HepG2 (cell line): ENCODE measurements at regions not wholly inside any gene's neighbourhood (a gene's known extent, or its start where the extent isn't known, plus 50 kb on each side); places are given as distances from the start of the nearest gene placed in this dataset.
A peak's percentile ranks its signal among the peaks of the same experiment; 100 is the strongest.

Source experiments
- ATAC-seq: fragments of 200-7000 bp; cut with Tn5 transposase; 3 replicates; pipeline ENCODE4 v1.9.1; 2020; ENCODE audit warnings: mild to moderate bottlenecking, moderate library complexity
- BruUV-seq: library from RNA; stranded (reverse); fragments of 400-500 nt; replicated peaks from 2 replicates; lab custom pipeline; 2021; lab: Mats Ljungman, UMichigan
- CTCF ChIA-PET: fragments of 300-600 bp; formaldehyde crosslinking; extraction: SDS; loops from one replicate; lab custom pipeline; 2021; ENCODE audit warnings: low total read pairs, inconsistent platforms, low intra/inter-chr PET ratio; lab: Yijun Ruan, JAX
- POLR2A ChIA-PET: fragments of 350-600 bp; sonication (Branson Sonifier 250); formaldehyde crosslinking; loops from one replicate; lab custom pipeline; 2020; ENCODE audit warnings: antibody characterized with exemption, inconsistent platforms; lab: Yijun Ruan, JAX
- DNase-seq: peaks from one replicate; pipeline ENCODE4 v3.0.0-alpha.2; 2015; ENCODE audit warnings: low spot score
- FAIRE-seq: peaks from 3 replicates; lab custom pipeline; 2011; peaks lifted over from hg19 to GRCh38; lab: Jason Lieb, UNC
- H2AFZ ChIP-seq: one replicate; pipeline ENCODE4 v1.6.1; 2011; ENCODE audit warnings: low read length, inconsistent platforms
- H3K27ac ChIP-seq: fragments of 300-600 bp; 3 replicates; pipeline ENCODE4 v1.8.0; 2011; ENCODE audit warnings: mixed run types, mild to moderate bottlenecking, mixed read lengths, low read length, inconsistent platforms; ENCODE audit not compliant: insufficient read depth; ENCODE audit errors: extremely low read length
- H3K27me3 ChIP-seq, 2 experiments: fragments of 200-600 bp in 1 of 2; 2 replicates in 1 of 2; 3 replicates in 1 of 2; pipeline versions ENCODE4 v1.6.0 to v1.8.0; 2011; ENCODE audit warnings: low read length in 2 of 2, mild to moderate bottlenecking in 2 of 2, moderate library complexity in 2 of 2, inconsistent platforms in 1 of 2; ENCODE audit not compliant: insufficient read depth in 2 of 2, control insufficient read depth in 1 of 2
- H3K36me3 ChIP-seq, 2 experiments: fragments of 200-600 bp in 1 of 2; replicated peaks in 1 of 2; 2 replicates in 1 of 2; 3 replicates in 1 of 2; pipeline versions ENCODE4 v1.5.1 to v1.8.0; 2011; ENCODE audit warnings: low read length in 2 of 2, inconsistent platforms in 1 of 2; ENCODE audit not compliant: insufficient read depth in 2 of 2, control insufficient read depth in 1 of 2
- H3K4me1 ChIP-seq: 2 replicates; pipeline ENCODE4 v1.5.1; 2012; ENCODE audit warnings: low read length, inconsistent platforms; ENCODE audit not compliant: insufficient read depth
- H3K4me2 ChIP-seq: 2 replicates; pipeline ENCODE4 v1.6.0; 2011; ENCODE audit warnings: low read depth, low read length, inconsistent platforms
- H3K4me3 ChIP-seq, 3 experiments: fragments of 200-600 bp in 1 of 3; sonication (generic), shearing (Covaris generic) in 1 of 3; replicated peaks in 1 of 3; 2 replicates each; pipeline ENCODE4 v1.5.1; 2011 to 2016; ENCODE audit warnings: low read length in 3 of 3, inconsistent platforms in 2 of 3, low read depth in 2 of 3, mild to moderate bottlenecking in 2 of 3, control low read depth in 1 of 3, mixed read lengths in 1 of 3; ENCODE audit not compliant: insufficient read depth in 1 of 3
- H3K79me2 ChIP-seq: one replicate; pipeline ENCODE4 v1.6.1; 2011; ENCODE audit warnings: low read length, inconsistent platforms; ENCODE audit not compliant: insufficient read depth
- H3K9ac ChIP-seq: 2 replicates; pipeline ENCODE4 v1.6.0; 2011; ENCODE audit warnings: mild to moderate bottlenecking, low read depth, low read length, inconsistent platforms; ENCODE audit not compliant: insufficient read depth
- H3K9me3 ChIP-seq: 2 replicates; pipeline ENCODE4 v1.5.1; 2012; ENCODE audit warnings: mild to moderate bottlenecking, low read length
- H4K20me1 ChIP-seq: 2 replicates; pipeline ENCODE4 v1.6.0; 2011; ENCODE audit warnings: inconsistent platforms, mild to moderate bottlenecking, low read length, moderate library complexity; ENCODE audit not compliant: insufficient read depth
- ERF ChIP-seq: IDR thresholded peaks from 2 replicates; pipeline ENCODE4 v1.6.1; 2018; ENCODE audit warnings: missing biosample characterization, missing genetic modification reagents
- GFI1 ChIP-seq: sonication (generic); formaldehyde crosslinking; IDR thresholded peaks from 2 replicates; pipeline ENCODE4 v1.5.0; 2020; ENCODE audit warnings: missing genetic modification reagents, mild to moderate bottlenecking, borderline replicate concordance
- MAFF ChIP-seq: IDR thresholded peaks from 2 replicates; pipeline ENCODE4 v1.6.1; 2011; ENCODE audit warnings: low read depth, low read length, improper control_type of control experiment
- MAFK ChIP-seq, 2 experiments: IDR thresholded peaks in 1 of 2; conservative IDR thresholded peaks in 1 of 2; 2 replicates each; pipeline ENCODE4 v1.6.1; 2011; ENCODE audit warnings: improper control_type of control experiment in 2 of 2, low read length in 2 of 2
- MLLT10 ChIP-seq: sonication (generic); formaldehyde crosslinking; IDR thresholded peaks from 2 replicates; pipeline ENCODE4 v1.4.0; 2020; ENCODE audit warnings: missing genetic modification reagents
- NFE2L2 ChIP-seq: fragments of 150-350 bp; IDR thresholded peaks from 2 replicates; pipeline ENCODE4 v1.6.1; 2014; ENCODE audit warnings: low read length
- PCBP1 ChIP-seq: fragments of 200-400 bp; formaldehyde crosslinking; IDR thresholded peaks from 2 replicates; pipeline ENCODE4 v1.6.1; 2017; ENCODE audit warnings: mild to moderate bottlenecking, low read depth, low read length, borderline replicate concordance
- TFAP4 ChIP-seq: sonication (generic); IDR thresholded peaks from 2 replicates; pipeline ENCODE4 v1.6.1; 2016; ENCODE audit warnings: low read depth, borderline replicate concordance
- ZNF101 ChIP-seq: sonication (generic); formaldehyde crosslinking; IDR thresholded peaks from 2 replicates; pipeline ENCODE4 v1.4.0; 2020; ENCODE audit warnings: mild to moderate bottlenecking, low read depth, missing genetic modification reagents, borderline replicate concordance
- ZNF512B ChIP-seq: sonication (generic); formaldehyde crosslinking; IDR thresholded peaks from 2 replicates; pipeline ENCODE4 v1.5.1; 2020; ENCODE audit warnings: missing genetic modification reagents, mild to moderate bottlenecking, borderline replicate concordance
- ZNF703 ChIP-seq: sonication (generic); formaldehyde crosslinking; IDR thresholded peaks from 2 replicates; pipeline ENCODE4 v1.5.1; 2020; ENCODE audit warnings: missing genetic modification reagents, mild to moderate bottlenecking, moderate library complexity, borderline replicate concordance
- ZNF768 ChIP-seq: sonication (generic); formaldehyde crosslinking; IDR thresholded peaks from 2 replicates; pipeline ENCODE4 v1.4.0; 2020; ENCODE audit warnings: missing genetic modification reagents
- ZNF792 ChIP-seq: IDR thresholded peaks from 2 replicates; pipeline ENCODE4 v1.6.1; 2016
- ZNF816 ChIP-seq: sonication (generic); formaldehyde crosslinking; IDR thresholded peaks from 2 replicates; pipeline ENCODE4 v1.8.0; 2022; ENCODE audit warnings: missing genetic modification reagents, mild to moderate bottlenecking, borderline replicate concordance
- WGBS: methylation state at CpG from one replicate; pipeline ENCODE4 v1.1.6; 2017; ENCODE audit warnings: low lambda C conversion rate; 5-methylcytosine and 5-hydroxymethylcytosine counted together
- in situ Hi-C: cut with HindIII; loops from 2 replicates; pipeline ENCODE4 v1.10.0; 2017; ENCODE audit warnings: low pct_unique_long_range_greater_than_20kb; ENCODE audit not compliant: extremely low pct_ligation_motif_present
- intact Hi-C: fragments of 100-400 bp; cut with micrococcal nuclease; formaldehyde crosslinking; loops from one replicate; pipeline ENCODE4 v1.10.0; 2022; ENCODE audit not compliant: unreplicated experiment
- TF ChIP-seq, protein P1 (sequence below): sonication (generic); formaldehyde crosslinking; IDR thresholded peaks from 2 replicates; pipeline ENCODE4 v1.8.0; 2022; ENCODE audit warnings: mild to moderate bottlenecking, missing genetic modification reagents; ENCODE audit not compliant: insufficient replicate concordance

GRCh38 chr10:59027975-59028655 is 148.3 kb upstream of the PHYHIPL start:
- POLR2A ChIA-PET: no interaction called here

DNA sequence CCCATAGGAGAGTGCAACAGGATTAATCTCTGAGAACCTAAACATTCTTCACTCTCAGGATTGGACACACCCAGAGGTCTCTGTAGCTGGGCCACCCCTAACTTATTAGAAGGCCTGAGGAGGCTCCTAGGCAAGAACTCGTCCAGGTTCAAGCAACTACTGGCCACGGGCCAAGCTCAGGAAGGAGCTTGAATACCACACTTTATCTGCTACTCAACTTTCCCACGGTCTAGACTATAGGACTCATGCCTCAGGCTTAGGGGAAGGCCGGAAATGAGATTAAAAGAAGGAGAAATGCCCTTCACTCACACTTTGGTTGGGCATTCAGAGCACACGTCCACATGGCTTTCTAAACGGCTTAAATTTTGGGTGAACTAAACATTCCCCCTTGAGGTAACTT is 142.8 kb upstream of the PHYHIPL start:
- Histone ChIP-seq H3K9me3 (no peaks in the 10 kb centered on the region), H3K79me2 (no peaks in the 10 kb centered on the region), H3K4me3 (no peak overlapping the region), H3K4me2 (no peak overlapping the region), H3K27ac (no peak overlapping the region), H3K36me3 (no peaks in the 10 kb centered on the region), H3K4me1 (peaks cover 59% of the 10 kb centered on the region), H3K9ac (no peak overlapping the region), H4K20me1 (no peaks in the 10 kb centered on the region), H3K27me3 (no peaks in the 10 kb centered on the region), H2AFZ (no peak overlapping the region)
- intact Hi-C loops (no loop called here), in situ Hi-C loops (no loop called here)
- FAIRE-seq (no peak), ATAC-seq (no peak), DNase-seq (no peak)
- CTCF ChIA-PET: no interaction called here
- POLR2A ChIA-PET: no interaction called here
- BruUV-seq: no TSS peak
- 86% methylated on average over 4 of the region's 6 CpGs for WGBS
- TF ChIP-seq GFI1 (CRISPR knock-in tag): no peak
- no peak for TF ChIP-seq ZNF101 (CRISPR knock-in tag)
- no peak for TF ChIP-seq TFAP4
- TF ChIP-seq ZNF816 (CRISPR knock-in tag): no peak
- TF ChIP-seq MLLT10: no peak
- TF ChIP-seq, protein P1, sequence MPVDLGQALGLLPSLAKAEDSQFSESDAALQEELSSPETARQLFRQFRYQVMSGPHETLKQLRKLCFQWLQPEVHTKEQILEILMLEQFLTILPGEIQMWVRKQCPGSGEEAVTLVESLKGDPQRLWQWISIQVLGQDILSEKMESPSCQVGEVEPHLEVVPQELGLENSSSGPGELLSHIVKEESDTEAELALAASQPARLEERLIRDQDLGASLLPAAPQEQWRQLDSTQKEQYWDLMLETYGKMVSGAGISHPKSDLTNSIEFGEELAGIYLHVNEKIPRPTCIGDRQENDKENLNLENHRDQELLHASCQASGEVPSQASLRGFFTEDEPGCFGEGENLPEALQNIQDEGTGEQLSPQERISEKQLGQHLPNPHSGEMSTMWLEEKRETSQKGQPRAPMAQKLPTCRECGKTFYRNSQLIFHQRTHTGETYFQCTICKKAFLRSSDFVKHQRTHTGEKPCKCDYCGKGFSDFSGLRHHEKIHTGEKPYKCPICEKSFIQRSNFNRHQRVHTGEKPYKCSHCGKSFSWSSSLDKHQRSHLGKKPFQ (CRISPR knock-in tag): no peak
- TF ChIP-seq ZNF703 (CRISPR knock-in tag): no peak
- TF ChIP-seq ZNF792 (CRISPR knock-in tag): no peak
- no peak for TF ChIP-seq ERF (CRISPR knock-in tag)
- no peak for TF ChIP-seq ZNF512B (CRISPR knock-in tag)
- TF ChIP-seq ZNF768 (CRISPR knock-in tag): no peak

More at GRCh38 chr10:59027975-59028655, 148.3 kb upstream of the PHYHIPL start:
- Histone ChIP-seq H3K9ac (no peak overlapping the region), H3K9me3 (no peaks in the 10 kb centered on the region), H3K27ac (no peak overlapping the region), H3K27me3 (no peaks in the 10 kb centered on the region), H3K79me2 (no peaks in the 10 kb centered on the region), H3K36me3 (no peaks in the 10 kb centered on the region), H3K4me3 (no peak overlapping the region), H3K4me2 (no peak overlapping the region), H2AFZ (no peak overlapping the region), H4K20me1 (no peaks in the 10 kb centered on the region), H3K4me1 (peaks cover 20% of the 10 kb centered on the region; the same call in 1 of the 2 replicates)
- TF ChIP-seq PCBP1 (no peak), MAFF (peak; percentile 74), MAFK (conservative IDR thresholded peaks at IDR 0.05 in 1 of 2, IDR thresholded peaks at IDR 0.05 in 1 of 2; ENCODE audit: low read length in 2 of 2) (peak; percentile 75 to 83), NFE2L2 (peak; percentile 75)
- FAIRE-seq (no peak), ATAC-seq (no peak), DNase-seq (no peak)
- in situ Hi-C loops (no loop called here), intact Hi-C loops (no loop called here)
- CTCF ChIA-PET: no interaction called here
- no TSS peak for BruUV-seq
- 95% methylated on average over 5 of the region's 5 CpGs for WGBS
